SK-N-SH treated with all-trans-retinoic acid at 6 μM for 48 hours (cell line): ENCODE measurements at regions not wholly inside any gene's neighbourhood (a gene's known extent, or its start where the extent isn't known, plus 50 kb on each side); places are given as distances from the start of the nearest gene placed in this dataset.

Experiments
- ATAC-seq: fragments of 200-7000 bp; cut with Tn5 transposase; 3 replicates; pipeline ENCODE4 v1.9.1; 2020; ENCODE audit warnings: mild to moderate bottlenecking, moderate library complexity
- ARNTL ChIP-seq: fragments of 450-650 bp; formaldehyde crosslinking; IDR thresholded peaks from 2 replicates; pipeline ENCODE4 v1.5.0; 2020; ENCODE audit warnings: low read depth, mild to moderate bottlenecking, moderate library complexity, borderline replicate concordance
- CSDC2 ChIP-seq: fragments of 250-450 bp; sonication (Bioruptor Pico); IDR thresholded peaks from 2 replicates; pipeline ENCODE4 v1.5.0; 2020; ENCODE audit warnings: mild to moderate bottlenecking, moderate library complexity
- ISL1 ChIP-seq: fragments of 250-450 bp; sonication (Bioruptor Pico); IDR thresholded peaks from 2 replicates; pipeline ENCODE4 v2.1.2; 2022; ENCODE audit warnings: mild to moderate bottlenecking, moderate library complexity
- OSR1 ChIP-seq: fragments of 250-450 bp; sonication (Bioruptor Pico); IDR thresholded peaks from 2 replicates; pipeline ENCODE4 v1.8.0; 2022; ENCODE audit warnings: moderate library complexity, mild to moderate bottlenecking, inconsistent platforms
- PATZ1 ChIP-seq: fragments of 250-450 bp; sonication (Bioruptor Pico); IDR thresholded peaks from 2 replicates; pipeline ENCODE4 v1.8.0; 2020; ENCODE audit warnings: mild to moderate bottlenecking, moderate library complexity, borderline replicate concordance
- POU6F1 ChIP-seq: fragments of 250-450 bp; sonication (Bioruptor Pico); IDR thresholded peaks from 2 replicates; pipeline ENCODE4 v1.8.0; 2021; ENCODE audit warnings: low read depth, mild to moderate bottlenecking, moderate library complexity, borderline replicate concordance
- PPARA ChIP-seq: fragments of 250-450 bp; sonication (Bioruptor Pico); IDR thresholded peaks from 2 replicates; pipeline ENCODE4 v1.5.0; 2020; ENCODE audit warnings: mild to moderate bottlenecking, borderline replicate concordance
- RARB ChIP-seq: fragments of 250-450 bp; sonication (Bioruptor Pico); IDR thresholded peaks from 2 replicates; pipeline ENCODE4 v1.8.0; 2021; ENCODE audit warnings: mild to moderate bottlenecking, moderate library complexity
- SNAI2 ChIP-seq: fragments of 250-450 bp; sonication (Bioruptor Pico); IDR thresholded peaks from 2 replicates; pipeline ENCODE4 v1.5.0; 2020; ENCODE audit warnings: mild to moderate bottlenecking, moderate library complexity
- TCF4 ChIP-seq: fragments of 250-450 bp; sonication (Bioruptor Pico); IDR thresholded peaks from 2 replicates; pipeline ENCODE4 v1.8.0; 2021; ENCODE audit warnings: mild to moderate bottlenecking, moderate library complexity, borderline replicate concordance
- TOX ChIP-seq: fragments of 250-450 bp; sonication (Bioruptor Pico); IDR thresholded peaks from 2 replicates; pipeline ENCODE4 v1.8.0; 2021; ENCODE audit warnings: mild to moderate bottlenecking, moderate library complexity, borderline replicate concordance
- TSHZ2 ChIP-seq: fragments of 250-450 bp; sonication (Bioruptor Pico); IDR thresholded peaks from 2 replicates; pipeline ENCODE4 v1.5.0; 2020; ENCODE audit warnings: mild to moderate bottlenecking, moderate library complexity
- ZC3H10 ChIP-seq: fragments of 250-450 bp; sonication (Bioruptor Pico); IDR thresholded peaks from 2 replicates; pipeline ENCODE4 v1.5.1; 2021; ENCODE audit warnings: mild to moderate bottlenecking, moderate library complexity
- ZFP3 ChIP-seq: fragments of 250-450 bp; sonication (Bioruptor Pico); IDR thresholded peaks from 2 replicates; pipeline ENCODE4 v1.5.0; 2020; ENCODE audit warnings: mild to moderate bottlenecking, moderate library complexity
- ZFP30 ChIP-seq: fragments of 450-650 bp; formaldehyde crosslinking; IDR thresholded peaks from 2 replicates; pipeline ENCODE4 v1.5.0; 2022; ENCODE audit warnings: mild to moderate bottlenecking, moderate library complexity
- ZNF565 ChIP-seq: fragments of 450-650 bp; formaldehyde crosslinking; conservative IDR thresholded peaks from 2 replicates; pipeline ENCODE4 v1.5.0; 2020; ENCODE audit warnings: low read depth, mild to moderate bottlenecking, moderate library complexity
- ZNF70 ChIP-seq: fragments of 450-650 bp; formaldehyde crosslinking; IDR thresholded peaks from 2 replicates; pipeline ENCODE4 v1.5.0; 2020; ENCODE audit warnings: mild to moderate bottlenecking, moderate library complexity
- ZNF8 ChIP-seq: fragments of 450-650 bp; formaldehyde crosslinking; IDR thresholded peaks from 2 replicates; pipeline ENCODE4 v1.5.0; 2020; ENCODE audit warnings: mild to moderate bottlenecking, moderate library complexity
- TF ChIP-seq, protein P1 (sequence below): fragments of 250-450 bp; sonication (Bioruptor Pico); IDR thresholded peaks from 2 replicates; pipeline ENCODE4 v1.5.1; 2020; ENCODE audit warnings: low read depth, mild to moderate bottlenecking, moderate library complexity

GRCh38 chr3:35223632-35224394 is 415.5 kb upstream of the ARPP21 start (continued):
- no peak for TF ChIP-seq POU6F1 (CRISPR knock-in tag)
- TF ChIP-seq ZNF565: no peak

GRCh38 chr3:35224565-35225295 is 414.6 kb upstream of the ARPP21 start:
- ATAC-seq: no peak
- TF ChIP-seq ZNF70 (CRISPR knock-in tag) (0 out of 2 replicates have a peak, but pooled peaks have one; percentile 27), TCF4 (no peak), OSR1 (CRISPR knock-in tag) (no peak), ZNF565 (no peak), PPARA (0 out of 2 replicates have a peak, but pooled peaks have one; percentile 59), ARNTL (CRISPR knock-in tag) (no peak), CSDC2 (CRISPR knock-in tag) (no peak), POU6F1 (CRISPR knock-in tag) (no peak), ZFP30 (CRISPR knock-in tag) (no peak), ZFP3 (CRISPR knock-in tag) (no peak), ISL1 (CRISPR knock-in tag) (no peak; the same call in 1 of the 2 replicates)
- TF ChIP-seq, protein P1, sequence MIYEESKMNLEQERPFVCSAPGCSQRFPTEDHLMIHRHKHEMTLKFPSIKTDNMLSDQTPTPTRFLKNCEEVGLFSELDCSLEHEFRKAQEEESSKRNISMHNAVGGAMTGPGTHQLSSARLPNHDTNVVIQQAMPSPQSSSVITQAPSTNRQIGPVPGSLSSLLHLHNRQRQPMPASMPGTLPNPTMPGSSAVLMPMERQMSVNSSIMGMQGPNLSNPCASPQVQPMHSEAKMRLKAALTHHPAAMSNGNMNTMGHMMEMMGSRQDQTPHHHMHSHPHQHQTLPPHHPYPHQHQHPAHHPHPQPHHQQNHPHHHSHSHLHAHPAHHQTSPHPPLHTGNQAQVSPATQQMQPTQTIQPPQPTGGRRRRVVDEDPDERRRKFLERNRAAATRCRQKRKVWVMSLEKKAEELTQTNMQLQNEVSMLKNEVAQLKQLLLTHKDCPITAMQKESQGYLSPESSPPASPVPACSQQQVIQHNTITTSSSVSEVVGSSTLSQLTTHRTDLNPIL (CRISPR knock-in tag): peak; percentile 65

DNA sequence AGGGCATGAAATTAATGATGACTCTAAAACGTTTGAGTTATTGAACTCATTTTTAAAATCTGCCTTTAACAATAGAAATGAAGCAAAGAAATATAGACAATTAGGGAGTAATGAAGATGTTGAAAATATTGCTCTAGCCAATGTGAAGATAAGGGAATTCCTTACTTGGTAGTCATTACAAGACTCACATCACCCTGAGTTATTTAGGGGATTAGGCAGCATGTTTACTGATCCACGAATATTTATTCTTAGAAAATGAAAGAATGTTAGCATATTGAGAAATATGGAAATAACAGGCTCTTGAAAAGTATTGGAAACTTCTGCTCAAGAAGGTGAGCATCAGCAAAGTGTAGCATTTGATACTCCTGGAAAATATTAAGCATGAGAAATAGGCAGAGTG is 398.1 kb upstream of the ARPP21 start:
- TF ChIP-seq TCF4 (no peak), PATZ1 (no peak), RARB (CRISPR knock-in tag) (no peak), ISL1 (CRISPR knock-in tag) (no peak), OSR1 (CRISPR knock-in tag) (no peak), ZNF565 (no peak), ZNF70 (CRISPR knock-in tag) (no peak), TSHZ2 (CRISPR knock-in tag) (no peak), ZC3H10 (CRISPR knock-in tag) (no peak), TOX (CRISPR knock-in tag) (no peak), SNAI2 (CRISPR knock-in tag) (no peak), ZNF8 (CRISPR knock-in tag) (no peak), ARNTL (CRISPR knock-in tag) (no peak)
- TF ChIP-seq, all 23 proteins: peak for 0
- ATAC-seq: no peak
